DMS114 treated with DMSO at 0.1 percent for 48 hours (cell line): ENCODE measurements at regions not wholly inside any gene's neighbourhood (a gene's known extent, or its start where the extent isn't known, plus 50 kb on each side); places are given as distances from the start of the nearest gene placed in this dataset.
"Not testable (repeated sequence)": the region's sequence is repeated elsewhere in the genome, so short reads cannot be mapped to it uniquely, and the experiment has no call there.

Experiments used
- DNase-seq: peaks from one replicate; lab custom pipeline; 2025; ENCODE audit not compliant: unreplicated experiment; lab: John Stamatoyannopoulos, UW

DNA sequence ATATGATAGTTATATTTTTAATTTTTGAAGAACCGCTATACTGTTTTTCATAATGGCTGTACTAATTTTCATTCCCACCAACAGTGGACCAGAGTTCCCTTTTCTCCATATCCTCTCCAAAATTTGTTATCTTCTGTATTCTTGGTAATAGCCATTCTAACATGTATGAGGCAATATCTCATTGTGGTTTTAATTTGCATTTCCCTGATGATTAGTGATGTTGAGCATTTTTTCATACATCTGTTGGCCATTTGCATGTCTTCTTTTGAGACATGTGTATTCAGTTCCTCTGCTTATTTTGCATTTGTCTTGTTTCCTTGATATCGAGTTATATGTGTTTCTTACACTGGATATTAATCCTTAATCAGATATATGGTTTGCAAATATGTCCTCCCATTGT, 770.8 kb upstream of the MBL2 start:
- no peak for DNase-seq

DNA sequence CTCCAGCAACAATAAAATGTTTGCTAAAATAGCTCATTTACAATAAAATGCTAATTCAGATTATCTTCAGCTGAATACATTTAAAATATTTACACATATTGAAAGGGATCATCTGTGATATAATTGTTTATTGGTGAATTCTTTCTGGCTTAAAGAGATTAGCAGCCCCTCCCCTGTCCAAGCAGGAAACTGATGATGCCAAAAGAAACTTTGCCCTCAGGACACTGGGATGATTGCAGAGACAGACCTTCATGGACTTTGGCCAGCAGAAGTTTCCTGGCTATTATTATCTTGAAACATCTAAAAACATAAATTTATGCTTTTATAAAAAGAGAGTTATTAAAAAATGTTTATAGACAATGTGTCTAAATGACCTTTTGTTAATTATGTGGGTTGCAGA, 764.9 kb upstream of the MBL2 start:
- no peak for DNase-seq

DNA sequence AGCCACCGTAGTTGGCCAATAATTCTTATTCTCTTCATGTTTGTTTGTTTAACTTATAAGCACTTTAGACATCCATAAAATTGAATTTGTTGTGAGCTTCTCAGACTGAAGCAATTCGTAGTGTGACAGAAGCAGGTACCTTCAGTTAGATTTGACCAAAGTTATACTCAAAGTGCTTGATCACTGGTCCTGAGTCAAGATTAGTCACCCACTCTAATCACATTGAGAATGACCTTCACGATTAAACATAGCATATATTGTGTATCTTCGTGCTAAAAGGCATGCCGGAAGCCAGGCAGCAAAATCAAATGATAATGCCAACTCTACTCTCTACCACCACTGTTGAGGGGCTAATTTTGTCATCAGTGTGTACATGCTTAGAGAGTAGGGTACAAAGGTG, 763.7 kb upstream of the MBL2 start:
- no peak for DNase-seq

DNA sequence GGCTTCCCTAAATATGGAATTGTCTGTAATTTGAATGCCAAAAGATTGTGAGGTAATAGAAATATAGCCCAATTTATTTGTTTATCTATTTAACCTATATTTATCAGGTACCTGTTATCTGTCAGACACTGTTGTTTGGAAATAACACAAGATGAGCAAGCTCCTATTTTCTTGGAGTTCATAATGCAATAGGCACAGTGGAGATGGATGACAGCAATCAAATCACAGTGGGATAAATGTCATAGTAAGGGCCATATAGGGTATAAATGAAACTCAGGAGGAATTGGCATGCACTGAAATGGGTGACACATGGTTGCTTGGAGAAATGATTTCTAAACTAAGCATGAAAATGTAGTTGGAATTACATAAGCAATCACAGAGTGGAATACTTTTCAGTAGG, 761.8 kb upstream of the MBL2 start:
- DNase-seq: no peak

DNA sequence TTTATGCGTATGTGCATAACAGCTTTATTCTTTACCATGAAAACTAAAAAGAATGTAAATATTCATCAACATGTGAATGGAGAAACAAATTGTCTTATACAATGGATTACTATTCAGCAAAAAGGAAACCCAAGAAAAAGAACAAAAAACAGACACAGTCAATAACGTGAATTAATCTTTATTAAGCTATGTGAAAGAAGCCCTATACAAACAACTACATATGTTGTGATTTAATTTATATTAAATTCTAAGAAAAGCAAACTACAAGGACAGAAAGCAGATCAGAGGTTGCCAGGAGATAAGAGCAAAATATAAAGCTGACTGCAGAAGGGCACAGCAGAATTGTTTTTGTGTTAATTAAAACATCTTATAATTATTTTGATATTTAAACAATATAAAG, 756.4 kb upstream of the MBL2 start:
- DNase-seq: no peak

DNA sequence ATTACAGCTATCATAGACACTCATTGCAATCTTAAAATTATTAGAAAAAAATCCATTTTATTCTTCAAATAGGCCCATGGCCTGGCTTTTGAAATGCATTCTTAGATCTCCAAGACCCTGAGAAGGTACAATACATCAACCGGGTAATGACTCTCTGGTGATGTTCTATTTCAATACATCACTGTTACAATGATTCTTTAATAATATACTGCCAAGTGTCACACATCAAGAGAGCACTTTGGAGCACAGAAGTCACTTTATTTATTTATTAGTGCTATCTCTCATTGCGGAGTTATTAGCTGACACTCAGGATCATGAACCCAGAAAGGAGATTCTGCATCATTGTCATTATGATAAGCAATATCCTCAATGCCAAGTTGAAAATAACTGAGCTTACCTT, 748.5 kb upstream of the MBL2 start:
- no peak for DNase-seq

DNA sequence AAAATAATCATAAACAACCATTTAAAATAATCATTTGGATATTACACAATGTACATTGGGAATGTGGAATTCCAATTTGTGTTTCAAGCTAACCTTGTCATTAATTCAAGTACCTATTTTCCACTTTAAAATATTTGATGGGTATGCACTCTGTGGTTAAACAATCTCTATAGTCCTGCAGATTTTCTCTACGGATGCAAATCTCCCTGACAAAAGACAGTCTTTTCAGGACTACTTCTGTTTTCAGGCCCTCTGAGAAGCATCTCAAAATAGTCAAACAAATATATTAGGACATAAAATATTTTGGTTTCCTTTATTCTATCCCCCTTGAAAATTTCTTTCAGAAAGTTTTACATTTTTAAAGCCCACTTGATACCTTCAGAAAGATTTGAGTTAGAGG, 735.6 kb upstream of the MBL2 start:
- DNase-seq: no peak

DNA sequence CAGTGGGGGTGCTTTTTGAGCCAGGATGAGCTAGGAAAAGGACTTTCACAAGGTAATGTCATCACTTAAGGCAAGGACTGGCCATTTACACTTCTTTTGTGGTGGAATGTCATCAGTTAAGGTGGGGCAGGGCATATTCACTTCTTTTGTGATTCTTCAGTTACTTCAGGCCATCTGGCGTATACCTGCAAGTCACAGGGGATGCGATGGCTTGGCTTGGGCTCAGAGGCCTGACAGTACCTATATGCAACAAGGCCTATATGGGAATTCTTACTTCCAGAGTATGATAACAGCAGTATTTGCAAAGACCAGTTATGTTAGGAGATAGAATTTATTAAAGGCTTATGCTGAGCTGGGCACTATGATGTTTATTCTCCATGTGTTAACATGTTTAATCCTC, 731.9 kb upstream of the MBL2 start:
- DNase-seq: not testable (repeated sequence)

DNA sequence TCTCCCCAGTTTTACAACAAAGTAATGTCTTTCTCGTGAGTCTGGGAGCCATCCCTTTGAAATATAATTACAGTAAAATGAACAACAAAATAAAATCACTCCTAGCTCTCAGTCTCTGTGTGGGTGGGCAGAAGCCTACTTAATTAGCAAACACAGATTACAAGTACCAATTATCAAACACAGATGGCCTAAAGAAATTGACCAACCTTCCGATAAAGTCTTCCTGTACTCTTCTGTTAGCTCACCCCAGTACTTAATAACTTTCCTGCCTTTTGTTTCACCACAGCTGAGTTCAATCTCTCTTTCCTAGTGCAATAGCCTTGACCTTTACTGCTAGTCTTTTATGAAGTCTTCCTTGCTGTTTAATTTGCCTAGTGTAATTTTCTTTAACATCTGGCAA, 719.2 kb upstream of the MBL2 start:
- no peak for DNase-seq

DNA sequence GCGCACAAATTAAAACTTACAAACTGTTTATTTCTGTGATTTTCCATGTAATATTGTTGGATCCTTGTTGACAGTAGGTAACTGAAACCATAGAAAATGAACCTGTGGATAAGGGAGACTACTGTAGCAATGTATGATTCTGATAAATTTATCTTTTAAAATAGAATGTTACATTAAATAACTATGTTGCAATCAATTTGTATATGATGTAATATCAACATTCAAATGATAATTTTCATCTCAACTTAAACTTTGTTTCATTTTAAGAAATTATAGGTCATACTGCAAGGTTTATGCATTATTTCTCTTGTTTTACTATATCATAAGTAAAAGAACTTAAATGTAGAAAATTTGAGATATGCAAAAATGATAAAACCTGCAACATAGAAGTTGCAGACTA, 718.0 kb upstream of the MBL2 start:
- no peak for DNase-seq

DNA sequence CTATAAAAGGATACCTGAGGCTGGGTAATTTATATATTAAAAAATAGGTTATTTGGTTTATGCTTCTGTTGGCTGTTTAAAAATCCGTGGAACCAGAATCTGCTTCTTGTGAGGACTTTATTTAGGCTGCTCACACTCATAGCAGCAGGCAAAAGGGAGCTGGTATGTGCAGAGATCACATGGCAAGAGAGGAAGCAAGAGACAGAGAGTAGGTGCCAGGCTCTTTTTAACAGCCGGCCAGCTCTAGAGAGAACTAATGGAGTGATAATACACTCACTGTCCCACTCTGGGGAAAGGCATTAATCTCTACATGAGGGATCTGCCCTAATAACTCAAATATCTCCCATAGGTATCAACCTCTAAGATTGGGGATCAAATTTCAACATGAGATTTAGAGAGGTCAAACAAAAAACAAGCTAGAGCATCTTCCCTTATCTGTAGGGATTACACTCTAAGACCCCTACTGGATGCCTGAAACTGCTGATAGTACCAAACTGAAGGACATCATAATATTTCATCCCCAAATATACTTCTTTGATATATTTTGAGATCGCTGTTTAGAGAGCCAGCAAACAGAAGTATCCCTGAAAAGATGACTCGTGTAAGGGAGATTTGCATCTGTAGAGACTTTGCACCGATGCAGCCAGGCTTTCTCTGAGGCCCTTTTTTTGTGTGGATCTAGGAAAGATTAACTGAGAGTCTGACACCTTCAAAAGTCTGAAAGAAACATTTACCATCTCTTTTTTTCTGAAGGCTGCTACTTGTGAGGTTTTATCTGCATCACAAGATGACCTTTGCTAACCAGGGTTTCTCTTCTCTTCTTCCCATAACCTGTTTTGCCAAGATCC, 717.0 kb upstream of the MBL2 start:
- DNase-seq: no peak

DNA sequence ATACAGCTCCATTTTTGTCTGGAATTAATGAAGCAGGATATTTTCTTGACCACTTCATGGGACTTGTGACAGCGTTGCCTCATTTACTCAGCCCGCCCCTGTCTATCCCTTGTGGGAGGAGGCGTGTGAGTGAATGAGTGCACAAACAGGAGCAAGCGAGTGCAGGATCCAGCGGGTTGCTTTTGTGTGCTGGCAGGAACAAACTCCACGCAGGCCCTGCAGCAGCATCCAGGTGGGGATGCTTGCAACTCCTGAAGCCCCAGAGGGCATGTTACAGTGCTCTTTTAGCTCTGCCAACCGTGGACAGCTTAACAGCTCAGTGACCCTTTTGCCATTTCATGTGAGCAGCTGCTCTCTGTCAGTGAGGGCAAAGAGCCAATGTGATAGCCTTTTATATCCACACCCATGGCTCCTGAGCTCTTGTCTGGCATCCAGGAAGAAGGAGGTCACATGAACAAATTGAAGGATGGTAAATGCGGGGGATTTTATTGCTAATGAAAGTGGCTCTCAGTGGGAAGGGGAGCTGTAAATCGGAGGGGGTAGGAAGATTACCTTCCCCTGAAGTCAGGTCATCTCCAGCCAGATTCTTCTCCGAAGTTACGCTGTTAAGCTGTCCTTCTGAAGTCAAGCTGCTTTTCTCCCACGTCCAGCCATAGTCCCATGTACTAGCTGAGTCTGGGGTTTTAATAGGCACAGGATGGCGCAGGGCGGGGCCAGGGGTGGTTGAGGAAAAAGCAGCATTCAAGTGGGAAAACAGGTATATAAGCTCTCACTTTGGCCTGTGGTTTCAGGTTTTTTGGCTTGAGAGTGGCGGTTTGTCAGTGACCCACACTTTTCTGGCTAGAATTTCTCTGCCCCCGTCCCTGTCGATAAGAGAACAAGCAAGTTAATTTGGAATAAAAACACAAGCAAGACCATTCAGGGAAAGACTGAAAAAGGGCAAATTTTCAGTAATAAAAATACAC, 714.7 kb upstream of the MBL2 start:
- DNase-seq: no peak

DNA sequence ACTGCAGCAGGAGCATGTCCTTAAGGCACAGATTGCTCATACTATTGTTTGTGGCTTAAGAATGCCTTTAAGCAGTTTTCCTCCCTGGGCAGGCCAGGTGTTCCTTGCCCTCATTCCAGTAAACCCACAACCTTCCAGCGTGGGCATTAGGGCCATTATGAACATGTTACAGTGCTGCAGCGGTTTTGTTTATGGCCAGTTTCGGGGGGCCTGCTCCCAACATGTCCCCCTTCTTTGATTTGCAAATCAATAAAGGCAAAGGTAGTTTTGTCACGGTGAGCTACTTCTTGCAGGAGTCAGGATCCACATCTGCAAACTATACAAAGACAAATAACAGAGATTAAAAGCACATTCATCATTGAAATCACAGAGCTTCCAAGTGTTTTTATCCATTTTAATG, 712.8 kb upstream of the MBL2 start:
- DNase-seq: not testable (repeated sequence)

DNA sequence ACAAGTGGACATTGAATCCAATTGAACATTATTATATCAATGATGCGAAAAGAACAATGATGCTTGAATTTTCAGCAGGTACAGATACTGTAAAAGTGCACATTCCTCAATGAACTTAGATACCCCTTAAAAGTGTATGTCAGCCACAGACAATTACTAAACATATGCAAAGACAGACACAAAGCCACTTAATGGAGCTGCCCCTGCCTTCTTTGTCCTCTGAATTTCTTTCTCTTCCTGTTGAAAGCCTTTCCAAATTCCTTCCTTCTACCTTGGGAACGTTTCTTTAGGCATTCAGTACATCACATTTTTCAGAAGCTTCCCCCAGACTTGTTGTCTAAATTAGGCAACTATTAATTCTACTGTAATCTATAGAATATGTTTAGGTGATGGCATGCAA, 706.8 kb upstream of the MBL2 start:
- no peak for DNase-seq

DNA sequence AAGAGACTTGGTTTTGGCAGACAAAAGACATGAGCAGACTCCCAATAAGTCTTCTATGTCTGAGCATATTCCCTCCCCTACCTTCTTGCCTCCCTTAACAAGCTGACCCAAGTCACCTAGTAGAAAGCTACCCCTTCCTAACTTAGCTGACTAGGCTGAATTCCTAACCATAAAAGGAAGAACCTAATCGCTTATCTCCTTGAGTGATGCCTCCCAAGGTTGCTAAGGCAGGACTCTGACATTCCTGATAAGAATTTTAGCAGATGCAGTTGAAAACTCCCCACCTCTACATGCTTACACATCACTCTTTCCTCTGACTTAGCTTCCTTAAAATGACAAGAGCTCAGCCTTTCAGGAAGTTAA, 704.7 kb upstream of the MBL2 start:
- no peak for DNase-seq

DNA sequence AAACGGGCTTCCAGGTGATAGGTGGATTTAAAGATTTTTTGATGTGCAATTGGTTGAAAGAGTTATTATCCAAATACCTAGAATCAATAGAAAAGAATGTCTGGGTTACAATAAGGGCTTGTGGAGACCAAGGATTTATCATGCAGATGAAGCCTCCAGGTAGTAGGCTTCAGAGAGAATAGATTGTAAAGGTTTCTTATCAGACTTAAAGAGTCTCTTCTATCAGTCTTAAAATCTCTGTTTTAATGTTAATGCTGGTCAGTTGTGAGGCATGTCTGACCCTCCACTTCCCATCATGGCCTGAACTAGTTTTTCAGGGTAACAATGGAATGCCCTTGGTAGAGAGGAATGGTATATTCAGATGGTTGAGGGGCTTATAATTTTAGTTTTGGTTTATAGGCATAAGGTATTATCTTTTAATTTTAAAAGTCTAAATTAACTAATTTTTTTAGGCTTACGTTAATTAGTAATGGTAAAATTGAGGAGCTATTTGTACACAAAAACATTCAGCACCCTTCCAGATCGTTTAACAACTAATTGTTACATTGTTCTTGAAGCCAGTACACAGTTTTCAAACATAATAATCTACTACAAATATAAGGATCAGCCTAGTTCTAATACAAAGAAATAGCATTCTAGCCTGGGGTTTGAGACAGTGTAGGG, 704.2 kb upstream of the MBL2 start:
- DNase-seq: no peak

DNA sequence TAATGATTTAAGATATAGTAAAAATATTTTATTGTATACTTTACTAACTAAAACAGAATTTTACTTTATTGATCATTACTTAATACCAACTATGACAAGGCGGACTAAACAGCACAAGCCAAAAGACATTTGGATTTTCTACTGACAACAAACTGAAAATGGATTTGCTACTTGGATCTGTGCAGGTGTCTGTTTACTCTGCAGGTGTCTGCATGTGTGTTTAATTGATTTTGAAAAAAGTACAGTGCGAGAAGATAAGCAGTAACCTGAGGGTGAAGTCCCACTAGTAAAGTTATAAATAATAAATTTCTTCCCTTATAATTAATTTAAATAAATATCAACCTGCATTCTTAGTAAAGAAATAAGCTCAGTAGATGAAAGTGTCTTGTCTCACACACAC, 696.8 kb upstream of the MBL2 start:
- no peak for DNase-seq

DNA sequence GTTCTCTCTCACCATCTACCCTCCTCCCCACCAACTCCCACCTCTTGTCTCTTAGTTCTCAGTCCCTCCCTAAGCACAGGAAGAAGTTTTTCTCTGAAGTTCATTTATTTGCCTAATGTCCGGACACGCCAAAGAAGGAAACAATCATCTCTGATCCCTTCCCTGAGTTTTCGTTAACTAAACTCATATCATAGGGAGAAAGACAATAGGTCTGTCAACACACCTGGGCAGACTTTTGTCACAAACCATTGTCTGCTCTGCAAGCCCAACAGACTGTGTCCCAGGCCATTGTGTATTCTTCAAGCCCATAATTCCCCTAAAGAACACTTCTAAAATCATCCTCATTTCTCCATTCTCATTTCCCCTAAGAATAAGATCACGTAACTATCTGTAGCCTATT, 691.0 kb upstream of the MBL2 start:
- no peak for DNase-seq

DNA sequence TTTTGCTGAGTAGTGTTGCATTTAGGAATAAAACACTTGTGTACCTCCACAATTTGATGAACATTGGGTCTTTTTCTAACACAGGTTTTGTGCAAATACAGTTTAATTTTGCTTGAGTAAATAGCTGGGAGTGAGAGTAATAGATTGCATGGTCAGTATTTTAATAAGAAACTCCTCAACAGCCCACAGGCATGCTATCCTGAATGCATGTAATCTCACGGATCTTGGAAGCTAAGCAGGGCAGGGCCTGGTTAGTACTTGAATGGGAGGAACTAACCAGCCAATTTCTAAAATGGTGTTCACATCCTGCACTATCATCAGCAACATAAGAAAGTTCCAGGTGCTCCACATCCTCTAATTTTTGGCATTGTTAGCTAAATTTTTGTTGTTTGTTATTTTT, 685.4 kb upstream of the MBL2 start:
- DNase-seq: no peak

DNA sequence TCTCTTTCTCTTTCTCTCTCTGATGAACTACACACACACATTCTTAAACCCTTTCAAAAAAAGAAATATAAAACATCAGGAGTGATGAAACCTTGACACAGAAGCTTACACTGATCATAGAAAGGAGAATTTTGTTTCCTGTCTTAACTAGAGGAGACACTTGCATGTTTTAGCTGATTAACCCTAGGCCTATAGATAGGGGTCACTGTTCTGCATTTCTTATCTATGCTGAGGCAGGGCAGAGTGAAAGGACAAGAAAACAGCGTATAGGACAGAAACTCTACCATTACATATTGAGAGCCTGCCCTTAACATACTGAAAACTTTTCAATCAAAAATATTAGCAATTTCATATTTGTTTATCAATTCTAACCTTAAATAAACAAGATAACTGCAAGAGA, 680.6 kb upstream of the MBL2 start:
- no peak for DNase-seq

DNA sequence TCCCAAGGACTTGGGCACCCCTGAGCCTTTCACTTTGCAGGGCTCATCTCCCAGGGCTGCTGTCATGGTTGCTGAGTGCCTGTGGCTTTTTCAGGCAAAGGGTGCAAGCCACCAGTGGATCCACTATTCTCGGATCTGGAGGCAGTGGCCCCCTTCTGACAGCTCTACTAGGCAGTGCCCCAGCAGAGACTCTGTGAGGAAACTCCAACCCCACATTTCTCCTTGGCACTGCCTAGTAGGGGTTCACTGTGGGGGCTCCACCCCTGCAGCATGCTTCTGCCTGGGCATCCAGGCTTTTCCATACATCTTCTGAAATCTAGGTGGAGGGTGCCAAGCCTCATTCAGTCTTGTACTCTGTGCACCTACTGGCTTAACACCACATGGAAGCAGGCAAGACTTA, 675.0 kb upstream of the MBL2 start:
- DNase-seq: no peak

DNA sequence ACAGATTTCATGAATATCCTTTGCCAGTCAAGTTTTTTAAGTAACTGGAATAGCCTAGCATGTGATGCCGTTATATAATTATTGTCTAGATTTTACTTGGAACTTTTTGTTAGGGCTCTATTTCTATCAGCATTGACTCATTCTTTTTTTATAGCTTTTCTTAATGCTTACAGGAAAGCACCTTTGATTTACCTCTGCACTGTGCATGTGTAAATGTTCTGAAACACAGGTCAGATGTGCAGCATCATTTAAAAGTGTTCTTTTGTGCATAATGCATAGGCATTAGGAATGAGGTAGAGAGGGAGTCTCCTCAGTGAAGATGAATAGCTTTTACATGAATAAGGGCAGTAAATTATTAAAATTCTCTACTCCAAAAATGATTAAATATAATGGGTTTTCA, 669.3 kb upstream of the MBL2 start:
- DNase-seq: no peak
